GM18498 (cell line): ENCODE measurements at regions not wholly inside any gene's neighbourhood (a gene's known extent, or its start where the extent isn't known, plus 50 kb on each side); places are given as distances from the start of the nearest gene placed in this dataset.
"Not testable (repeated sequence)": the region's sequence is repeated elsewhere in the genome, so short reads cannot be mapped to it uniquely, and the experiment has no call there.

Experiments used
- ATAC-seq: cut with Tn5 transposase; IDR thresholded peaks from one replicate; pipeline ENCODE4 v1.9.1; 2021; ENCODE audit warnings: mild to moderate bottlenecking, moderate library complexity; ENCODE audit not compliant: unreplicated experiment

DNA sequence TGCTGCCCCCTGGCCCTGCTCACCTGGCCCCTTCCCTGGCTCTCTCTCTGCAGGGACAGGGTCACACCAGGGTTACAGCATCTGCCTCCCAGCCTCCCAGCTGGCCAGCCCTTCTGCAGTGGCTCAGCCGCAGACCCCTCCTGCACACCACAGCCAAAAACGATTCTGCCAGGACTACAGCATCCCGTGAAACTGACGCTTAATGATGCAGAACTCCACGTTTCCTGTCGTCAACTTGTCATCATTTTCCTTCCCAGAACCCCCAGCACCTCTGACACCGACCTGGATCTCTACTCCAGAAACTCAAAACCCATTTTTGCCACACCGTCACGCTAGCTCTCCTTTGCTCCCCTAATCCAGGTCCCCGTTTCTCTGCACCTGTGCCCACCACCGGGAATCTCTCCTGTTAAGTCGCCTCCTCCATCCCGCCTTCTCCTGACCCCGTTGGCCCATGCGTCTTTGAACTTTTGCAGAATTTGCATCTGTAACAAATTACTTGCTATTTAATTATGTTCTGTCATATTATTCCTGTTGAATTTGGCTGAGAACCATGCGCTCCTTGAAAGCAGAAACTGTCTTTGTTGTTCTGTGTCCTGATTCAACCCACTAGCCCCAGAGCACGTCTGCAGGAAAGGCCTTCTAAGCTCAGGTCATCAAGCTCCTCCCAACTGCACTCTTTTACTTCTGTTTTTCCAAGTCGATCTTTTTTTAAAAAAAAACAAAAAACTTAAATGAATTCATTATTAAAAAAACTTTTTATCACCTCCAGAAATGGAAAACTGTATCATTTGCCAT lies 173.2 kb upstream of the COPS8 start:
- ATAC-seq = no peak

DNA sequence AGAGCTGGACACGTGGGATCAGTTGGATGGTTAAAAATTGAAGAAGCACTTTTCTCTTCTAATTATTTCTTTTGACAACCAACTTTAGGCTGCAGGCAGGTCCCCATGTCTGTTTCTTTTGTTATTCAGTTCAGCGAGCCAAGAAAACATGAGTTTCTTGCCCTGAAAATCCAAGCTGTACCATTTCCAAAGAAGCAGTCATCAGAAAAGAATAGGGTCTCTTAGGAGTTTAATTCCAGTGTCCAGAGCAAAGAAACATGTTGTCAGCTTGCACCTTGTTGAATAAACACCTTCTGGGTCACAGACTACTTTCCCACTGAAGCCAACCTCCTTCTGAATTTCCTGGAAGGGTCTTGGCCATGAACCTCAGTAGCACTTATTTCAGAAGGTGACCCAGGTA lies 170.5 kb upstream of the COPS8 start:
- no peak for ATAC-seq

DNA sequence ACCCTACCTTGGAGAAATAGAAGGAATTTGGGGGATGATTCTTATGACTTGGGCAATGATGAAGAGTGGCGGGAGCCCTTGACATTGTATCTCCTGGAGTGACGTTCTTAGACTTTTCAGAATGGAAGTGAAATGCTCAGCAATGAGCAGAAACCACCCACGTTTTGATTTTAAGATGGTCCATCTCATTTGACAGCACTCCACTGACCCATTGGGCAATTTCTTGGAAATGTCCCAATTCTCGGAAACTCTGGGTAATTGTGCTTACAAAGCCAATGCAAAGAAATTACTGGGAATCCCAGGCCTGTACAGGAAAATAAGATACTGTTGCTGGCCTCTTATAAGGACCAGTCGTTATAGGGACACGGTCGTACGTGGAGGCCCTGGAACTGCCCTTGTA lies 170.0 kb upstream of the COPS8 start:
- no peak for ATAC-seq

- no peak for ATAC-seq
Observed at GRCh38 chr2:236916181-236916580, 169.5 kb upstream of the COPS8 start.

- no peak for ATAC-seq
Observed at GRCh38 chr2:236916651-236917050, 169.0 kb upstream of the COPS8 start.

- no peak for ATAC-seq
Observed at GRCh38 chr2:236917164-236917563, 168.5 kb upstream of the COPS8 start.

- ATAC-seq = no peak
Observed at GRCh38 chr2:236918545-236918944, 167.1 kb upstream of the COPS8 start.

GRCh38 chr2:236919209-236919608 lies 166.5 kb upstream of the COPS8 start:
- ATAC-seq = no peak

DNA sequence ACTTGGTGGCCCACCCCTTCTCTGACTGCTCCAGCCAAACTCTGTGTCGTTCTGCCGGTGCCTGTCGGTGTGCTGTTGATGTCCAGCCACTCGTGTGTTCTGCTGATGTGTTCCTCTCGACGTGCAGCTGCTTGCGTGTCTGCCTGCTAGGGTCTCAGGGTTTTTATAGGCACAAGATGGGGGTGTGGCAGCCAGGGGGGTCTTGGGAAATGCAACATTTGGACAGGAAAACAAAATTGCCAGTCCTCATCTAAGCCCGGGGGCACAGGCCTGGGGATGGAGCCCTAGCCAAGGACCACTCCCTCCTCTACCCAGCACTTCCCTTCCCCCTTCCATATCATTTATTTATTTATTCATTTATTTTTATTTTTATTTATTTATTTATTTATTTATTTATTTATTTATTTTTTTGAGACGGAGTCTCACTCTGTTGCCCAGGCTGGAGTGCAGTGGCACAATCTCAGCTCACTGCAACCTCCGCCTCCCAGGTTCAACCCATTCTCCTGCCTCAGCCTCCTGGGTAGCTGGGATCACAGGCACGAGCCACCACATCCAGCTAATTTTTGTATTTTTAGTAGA lies 165.8 kb upstream of the COPS8 start:
- not testable (repeated sequence) for ATAC-seq

DNA sequence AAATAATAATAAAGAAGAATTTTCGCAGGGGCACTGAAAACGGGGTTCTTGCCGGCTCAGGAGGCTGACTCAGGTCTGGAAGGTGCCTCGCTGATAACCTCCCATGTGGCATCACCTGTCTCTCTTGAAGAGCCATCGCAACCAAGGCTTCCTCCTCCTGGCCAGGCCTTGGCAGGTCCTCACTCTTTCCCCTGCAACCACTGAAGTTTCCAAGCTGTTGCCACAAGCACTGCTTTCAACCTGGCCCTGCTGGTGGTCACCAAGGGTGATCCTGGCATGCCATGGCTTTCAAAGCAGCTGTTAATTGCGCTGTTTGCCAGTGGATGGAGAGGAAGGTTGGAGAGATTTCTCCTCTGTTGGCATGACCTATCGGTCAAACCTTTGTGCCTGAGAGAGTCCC lies 163.6 kb upstream of the COPS8 start:
- ATAC-seq = no peak

GRCh38 chr2:236928380-236929037 lies 157.2 kb upstream of the COPS8 start:
- no peak for ATAC-seq

DNA sequence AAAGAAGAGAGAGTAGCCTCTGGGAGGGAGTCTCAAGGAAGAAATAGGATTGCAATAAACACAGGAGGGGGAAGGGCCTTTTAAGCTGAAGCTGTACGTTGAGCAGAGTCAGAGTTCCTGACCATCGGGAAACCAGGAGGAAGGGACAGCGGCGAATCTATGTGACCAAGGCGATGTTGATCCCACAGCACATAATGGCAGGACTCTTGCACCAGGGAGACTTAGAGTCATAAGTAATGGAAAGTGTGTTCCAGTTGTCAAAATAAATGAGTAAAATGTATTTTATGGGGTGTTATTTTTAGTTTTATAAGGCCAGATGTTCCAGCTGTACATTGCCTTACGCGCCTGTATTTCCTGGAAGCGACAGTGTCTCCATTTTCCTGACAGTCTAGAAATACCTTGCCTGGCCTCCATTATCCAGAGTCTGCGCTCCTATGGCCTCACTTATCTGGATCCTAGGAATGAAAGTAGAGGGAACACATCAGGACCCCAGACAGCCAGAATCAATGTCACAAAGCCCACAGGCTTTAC lies 152.8 kb upstream of the COPS8 start:
- ATAC-seq = no peak

DNA sequence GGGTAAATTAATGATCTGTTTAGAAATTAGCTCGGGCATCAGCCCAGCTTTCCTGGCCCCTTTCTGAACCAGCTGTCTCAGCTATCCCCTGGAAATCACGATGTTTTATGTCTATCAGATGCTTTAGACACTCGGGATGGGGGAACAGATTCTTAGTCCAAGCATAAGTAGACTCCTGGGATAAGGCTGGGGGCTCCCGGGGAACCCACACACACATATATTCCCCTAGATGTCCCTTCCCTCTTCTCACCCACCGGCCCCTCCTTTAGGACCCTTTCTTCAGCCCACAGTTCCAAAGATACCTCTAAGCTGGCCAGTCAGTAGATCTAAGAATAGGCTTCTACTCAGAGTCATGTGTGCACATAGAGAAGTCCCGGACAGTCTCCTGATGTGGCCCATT lies 151.5 kb upstream of the COPS8 start:
- no peak for ATAC-seq

DNA sequence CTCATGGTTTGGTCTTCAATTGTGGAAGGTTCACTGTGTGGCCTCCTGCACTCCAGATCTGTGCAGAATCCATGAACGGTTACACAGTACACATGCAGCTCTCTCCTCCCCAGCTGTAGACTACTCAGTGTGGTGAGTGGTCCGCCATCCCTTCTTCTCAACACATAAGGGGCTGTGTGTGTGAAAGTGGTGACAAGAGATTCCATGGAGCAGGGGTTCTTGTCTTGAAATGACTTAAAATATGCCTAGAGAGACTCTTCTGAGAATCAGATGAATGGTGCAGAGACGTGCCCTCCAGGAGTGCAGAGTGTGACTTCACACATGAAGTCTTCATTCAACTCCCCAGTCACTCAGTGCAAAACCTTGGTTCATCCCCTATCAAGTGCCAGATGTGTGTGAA lies 151.0 kb upstream of the COPS8 start:
- no peak for ATAC-seq

DNA sequence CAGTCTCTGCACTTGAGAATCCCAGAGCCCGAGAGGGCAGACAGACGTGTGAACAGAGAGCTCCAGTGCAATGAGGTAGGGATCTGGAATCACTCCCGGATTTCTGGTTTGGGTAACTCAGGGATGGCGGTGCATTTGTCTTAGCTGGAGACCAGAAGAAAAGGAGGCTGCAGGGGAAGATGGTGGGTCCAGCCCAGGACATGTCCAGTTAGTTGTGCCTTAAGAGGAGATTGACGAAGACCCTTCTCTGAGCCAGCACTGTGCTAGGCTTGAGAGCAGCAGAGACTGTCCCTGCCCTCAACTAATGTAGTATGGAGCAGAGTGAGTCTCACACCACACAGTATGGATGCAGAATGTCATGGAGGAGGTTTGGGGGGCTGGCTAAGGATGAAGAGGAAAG lies 150.6 kb upstream of the COPS8 start:
- no peak for ATAC-seq

- no peak for ATAC-seq
Observed at GRCh38 chr2:236935631-236936445, 149.9 kb upstream of the COPS8 start.

DNA sequence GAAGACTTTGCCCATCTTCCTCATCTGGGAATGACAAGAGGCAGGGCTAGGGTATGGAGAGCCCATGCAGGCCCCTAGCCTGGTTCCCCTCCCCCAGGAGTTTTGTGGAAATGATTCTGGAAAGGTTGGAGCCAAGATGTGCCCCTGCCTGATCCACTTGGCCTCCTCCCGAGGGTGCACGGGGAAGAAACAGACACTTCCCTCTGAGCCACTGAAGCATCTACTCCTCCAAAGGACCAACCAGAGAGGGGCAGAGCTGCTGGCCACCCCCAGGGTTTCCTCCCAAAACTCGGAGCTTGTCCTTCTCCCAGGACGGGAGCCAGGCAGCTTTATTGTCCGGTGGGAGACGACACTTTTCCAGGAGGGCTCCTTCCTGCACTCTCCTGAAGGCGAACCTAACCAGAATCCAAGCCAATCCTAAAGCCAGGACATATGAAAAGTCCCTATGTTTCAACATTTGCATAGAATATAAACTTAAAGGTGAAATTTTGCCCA lies 149.2 kb upstream of the COPS8 start:
- ATAC-seq = no peak

- no peak for ATAC-seq
Observed at GRCh38 chr2:236938126-236938525, 147.6 kb upstream of the COPS8 start.

- no peak for ATAC-seq
Observed at GRCh38 chr2:236939271-236939670, 146.4 kb upstream of the COPS8 start.

- no peak for ATAC-seq
Observed at GRCh38 chr2:236939721-236940231, 145.9 kb upstream of the COPS8 start.

- ATAC-seq = no peak
Observed at GRCh38 chr2:236940497-236940896, 145.2 kb upstream of the COPS8 start.
